ENCODE measurements at regions not wholly inside any gene's neighbourhood (a gene's known extent, or its start where the extent isn't known, plus 50 kb on each side); places are given as distances from the start of the nearest gene placed in this dataset.

- CTCF ChIA-PET: no interaction called here
- POLR2A ChIA-PET: no interaction called here
- no peak for TF ChIP-seq CTCF (IDR thresholded peaks at IDR 0.05; ENCODE audit: control extremely low read depth, extremely low read depth, low read depth, missing control alignments)
- no peak for DNase-seq (ENCODE audit: extremely low spot score)
Measured at GRCh38 chr4:3818371-3818770, 52.2 kb downstream of the ADRA2C start.

- DNase-seq (ENCODE audit: extremely low spot score): no peak
- POLR2A ChIA-PET: no interaction called here
- CTCF ChIA-PET: no interaction called here
- no peak for TF ChIP-seq CTCF (IDR thresholded peaks at IDR 0.05; ENCODE audit: control extremely low read depth, extremely low read depth, low read depth, missing control alignments)
Measured at GRCh38 chr4:3819210-3819919, 53.2 kb downstream of the ADRA2C start.

GRCh38 chr4:3820016-3820805, 54.0 kb downstream of the ADRA2C start:
- no peak for TF ChIP-seq CTCF (IDR thresholded peaks at IDR 0.05; ENCODE audit: control extremely low read depth, extremely low read depth, low read depth, missing control alignments)
- POLR2A ChIA-PET: no interaction called here
- DNase-seq (ENCODE audit: extremely low spot score): no peak
- CTCF ChIA-PET: no interaction called here

DNA sequence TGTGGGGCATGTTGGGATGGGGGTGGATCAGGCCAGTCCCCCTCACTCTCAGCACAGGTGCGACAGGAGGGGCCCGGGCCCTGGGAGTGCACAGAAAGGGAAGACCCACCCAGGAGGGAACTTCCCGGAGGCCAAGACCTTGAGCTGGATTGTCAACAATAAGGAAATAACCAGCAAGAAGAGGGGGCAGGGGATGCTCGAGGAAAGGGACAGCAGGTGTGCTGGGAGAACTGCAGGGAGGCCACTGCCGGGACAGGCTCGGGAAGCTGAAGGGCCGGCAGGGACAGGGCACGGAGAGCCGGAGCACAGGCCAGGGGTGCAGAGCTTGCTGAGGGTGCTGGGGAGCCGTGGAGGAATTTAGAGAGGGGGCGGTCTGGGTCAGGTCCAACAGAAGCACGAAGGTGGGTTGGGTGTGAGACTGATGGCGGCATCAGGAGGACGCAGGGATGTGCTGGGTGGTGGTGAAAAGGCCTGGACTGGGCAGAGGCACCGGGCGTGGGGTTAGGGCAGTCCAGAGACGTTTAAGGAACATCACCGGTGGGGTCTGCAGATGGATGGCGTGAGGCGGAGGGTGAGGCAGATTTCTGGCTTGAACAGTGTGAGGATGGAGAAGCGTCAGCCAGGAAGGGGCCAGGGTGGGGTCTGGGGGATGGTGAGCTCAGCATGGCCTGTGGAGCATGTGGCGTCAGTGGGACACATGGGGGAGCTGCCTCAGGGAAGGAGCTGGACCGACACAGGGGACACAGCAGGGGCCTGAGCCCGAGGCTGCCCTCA, 54.8 kb downstream of the ADRA2C start:
- TF ChIP-seq CTCF (IDR thresholded peaks at IDR 0.05; ENCODE audit: control extremely low read depth, extremely low read depth, low read depth, missing control alignments): no peak
- no peak for DNase-seq (ENCODE audit: extremely low spot score)
- ChIA-PET POLR2A (no interaction called here), CTCF (no interaction called here)

GRCh38 chr4:3821580-3822229, 55.5 kb downstream of the ADRA2C start:
- ChIA-PET POLR2A (no interaction called here), CTCF (no interaction called here)
- no peak for TF ChIP-seq CTCF (IDR thresholded peaks at IDR 0.05; ENCODE audit: control extremely low read depth, extremely low read depth, low read depth, missing control alignments)
- DNase-seq (ENCODE audit: extremely low spot score): no peak

GRCh38 chr4:3822230-3822947, 56.2 kb downstream of the ADRA2C start:
- CTCF ChIA-PET: no interaction called here
- no peak for TF ChIP-seq CTCF (IDR thresholded peaks at IDR 0.05; ENCODE audit: control extremely low read depth, extremely low read depth, low read depth, missing control alignments)
- POLR2A ChIA-PET: no interaction called here
- DNase-seq (ENCODE audit: extremely low spot score): no peak
